ENCODE measurements at regions not wholly inside any gene's neighbourhood (a gene's known extent, or its start where the extent isn't known, plus 50 kb on each side); places are given as distances from the start of the nearest gene placed in this dataset.
"Not testable (repeated sequence)": the region's sequence is repeated elsewhere in the genome, so short reads cannot be mapped to it uniquely, and the experiment has no call there.

- Histone ChIP-seq H3K9me3 (no peaks in the 10 kb centered on the region), H3K27ac (no peak overlapping the region), H3K4me1 (replicated peaks) (no peaks in the 10 kb centered on the region), H3K4me3 (no peak overlapping the region), H3K27me3 (replicated peaks; ENCODE audit: insufficient read depth) (no peaks in the 10 kb centered on the region), H3K36me3 (no peaks in the 10 kb centered on the region)
- DNase-seq (ENCODE audit: low spot score), result no peak
- no peak for TF ChIP-seq CTCF (IDR thresholded peaks at IDR 0.05)
- TF ChIP-seq POLR2A (IDR thresholded peaks at IDR 0.05), result no peak
- no peak for TF ChIP-seq POLR2AphosphoS5 (IDR thresholded peaks at IDR 0.05)
- intact Hi-C loops (cut with DNase I), result no loop called here
These were observed 207.9 kb upstream of the MAGEB16 start for GRCh38 chrX:35590210-35590609.

GRCh38 chrX:35611562-35611961 is 186.6 kb upstream of the MAGEB16 start:
- H3K27me3 ChIP-seq (replicated peaks; ENCODE audit: insufficient read depth); DNase-seq (ENCODE audit: low spot score); H3K27ac ChIP-seq; intact Hi-C loops (cut with DNase I); H3K36me3 ChIP-seq; H3K9me3 ChIP-seq; H3K4me1 ChIP-seq (replicated peaks); H3K4me3 ChIP-seq: not testable (repeated sequence)
- WGBS, result 91% methylated on average over 6 of the region's 6 CpGs

- Histone ChIP-seq H3K27me3 (replicated peaks; ENCODE audit: insufficient read depth) (no peaks in the 10 kb centered on the region), H3K4me1 (replicated peaks) (no peaks in the 10 kb centered on the region), H3K4me3 (no peak overlapping the region), H3K27ac (no peak overlapping the region), H3K36me3 (no peaks in the 10 kb centered on the region), H3K9me3 (no peaks in the 10 kb centered on the region)
- TF ChIP-seq POLR2AphosphoS5 (IDR thresholded peaks at IDR 0.05), result no peak
- no peak for TF ChIP-seq POLR2A (IDR thresholded peaks at IDR 0.05)
- TF ChIP-seq CTCF (IDR thresholded peaks at IDR 0.05), result no peak
- intact Hi-C loops (cut with DNase I), result no loop called here
- 85% methylated on average over 2 of the region's 2 CpGs for WGBS
- no peak for DNase-seq (ENCODE audit: low spot score)
These were observed 180.3 kb upstream of the MAGEB16 start for GRCh38 chrX:35617836-35618235.

- Histone ChIP-seq H3K9me3 (no peaks in the 10 kb centered on the region), H3K4me1 (replicated peaks) (no peaks in the 10 kb centered on the region), H3K36me3 (no peaks in the 10 kb centered on the region), H3K27me3 (replicated peaks; ENCODE audit: insufficient read depth) (no peaks in the 10 kb centered on the region), H3K27ac (no peak overlapping the region), H3K4me3 (no peak overlapping the region)
- intact Hi-C loops (cut with DNase I), result no loop called here
- 18% methylated on average over 2 of the region's 2 CpGs for WGBS
- no peak for TF ChIP-seq POLR2AphosphoS5 (IDR thresholded peaks at IDR 0.05)
- no peak for TF ChIP-seq POLR2A (IDR thresholded peaks at IDR 0.05)
- no peak for TF ChIP-seq CTCF (IDR thresholded peaks at IDR 0.05)
- no peak for DNase-seq (ENCODE audit: low spot score)
These were observed 176.1 kb upstream of the MAGEB16 start for GRCh38 chrX:35622040-35622439.

DNA sequence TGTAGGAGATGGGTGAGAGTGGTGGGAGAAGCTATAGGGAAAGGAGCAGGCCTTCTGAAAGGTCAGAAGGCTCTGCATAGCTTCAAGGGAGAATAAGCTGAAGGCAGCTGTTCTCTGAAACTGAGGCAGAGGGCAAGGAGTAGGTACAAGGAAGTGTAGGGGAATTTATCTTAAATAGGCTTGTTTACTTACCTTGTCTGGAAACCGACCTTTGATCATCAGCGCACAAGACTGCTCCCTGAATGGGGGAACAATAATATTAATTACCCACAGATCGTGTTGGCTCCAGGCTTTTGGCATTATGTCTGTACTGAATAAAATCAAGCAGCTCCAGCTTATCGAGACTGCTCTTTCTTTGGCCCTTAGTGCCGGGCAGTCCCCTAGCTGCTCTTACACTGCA is 175.5 kb upstream of the MAGEB16 start:
- Histone ChIP-seq H3K9me3 (no peaks in the 10 kb centered on the region), H3K27ac (no peak overlapping the region), H3K27me3 (replicated peaks; ENCODE audit: insufficient read depth) (no peaks in the 10 kb centered on the region), H3K36me3 (no peaks in the 10 kb centered on the region), H3K4me1 (replicated peaks) (no peaks in the 10 kb centered on the region), H3K4me3 (no peak overlapping the region)
- no peak for DNase-seq (ENCODE audit: low spot score)
- intact Hi-C loops (cut with DNase I), result no loop called here
- WGBS, result 92% methylated on average over 5 of the region's 5 CpGs
- no peak for TF ChIP-seq CTCF (IDR thresholded peaks at IDR 0.05)
- no peak for TF ChIP-seq POLR2A (IDR thresholded peaks at IDR 0.05)
- TF ChIP-seq POLR2AphosphoS5 (IDR thresholded peaks at IDR 0.05), result no peak

All from prostate gland (tissue), 2 donors.